B cell (primary cell): ENCODE measurements at regions not wholly inside any gene's neighbourhood (a gene's known extent, or its start where the extent isn't known, plus 50 kb on each side); places are given as distances from the start of the nearest gene placed in this dataset.

ENCODE experiments used
- ATAC-seq: fragments of 200-7000 bp; cut with Tn5 transposase; one replicate; pipeline ENCODE4 v1.10.0; 2021; ENCODE audit warnings: low read depth, mild to moderate bottlenecking, moderate number of reproducible peaks, moderate library complexity
- CTCF ChIA-PET: fragments of 350-600 bp; sonication (Branson Sonifier 250); formaldehyde crosslinking; loops from one replicate; lab custom pipeline; 2021; ENCODE audit warnings: antibody characterized with exemption, inconsistent platforms; lab: Charles Lee
- POLR2A ChIA-PET: fragments of 350-600 bp; sonication (Branson Sonifier 250); formaldehyde crosslinking; loops from one replicate; lab custom pipeline; 2021; ENCODE audit warnings: antibody characterized with exemption; lab: Charles Lee
- DNase-seq: peaks from one replicate; pipeline ENCODE4 v3.0.0; 2013
- H2AFZ ChIP-seq: 2 replicates; pipeline ENCODE4 v1.6.1; 2012; ENCODE audit warnings: mild to moderate bottlenecking, low read depth, low read length; ENCODE audit not compliant: insufficient read depth, poor library complexity, severe bottlenecking
- H3K27ac ChIP-seq, 2 donors: 1 replicate in 1 of 2; 2 replicates in 1 of 2; pipeline ENCODE4 v1.5.1; 2012 to 2013; ENCODE audit warnings: low read length in 2 of 2, mild to moderate bottlenecking in 2 of 2, moderate library complexity in 1 of 2
- H3K27me3 ChIP-seq, 4 experiments: fragments of 200-600 bp in 1 of 4; sonication (generic) in 1 of 4; replicated peaks in 1 of 4; 1 replicate in 2 of 4; 2 replicates in 2 of 4; pipeline versions ENCODE4 v1.6.1 to v1.7.0; 2013 to 2016; ENCODE audit warnings: low read length in 3 of 4, mild to moderate bottlenecking in 2 of 4, mixed read lengths in 1 of 4, moderate library complexity in 1 of 4; ENCODE audit not compliant: insufficient read depth in 4 of 4, control insufficient read depth in 3 of 4; ENCODE audit errors: control extremely low read depth in 1 of 4
- H3K36me3 ChIP-seq, 2 experiments: replicated peaks in 1 of 2; 1 replicate in 1 of 2; 2 replicates in 1 of 2; pipeline versions ENCODE4 v1.6.1 to v1.7.1; 2013; ENCODE audit warnings: low read length in 1 of 2; ENCODE audit not compliant: insufficient read depth in 2 of 2, control insufficient read depth in 1 of 2; ENCODE audit errors: control extremely low read depth in 1 of 2, extremely low read depth in 1 of 2
- H3K4me1 ChIP-seq, 2 donors: fragments of 200-600 bp in 1 of 2; sonication (generic) in 1 of 2; 1 replicate in 1 of 2; 2 replicates in 1 of 2; pipeline versions ENCODE4 v1.5.1 to v1.6.1; 2013 to 2017; ENCODE audit warnings: low read length in 2 of 2; ENCODE audit not compliant: control insufficient read depth in 2 of 2, insufficient read depth in 2 of 2
- H3K4me2 ChIP-seq: replicated peaks from 2 replicates; pipeline ENCODE3; 2012; ENCODE audit warnings: mild to moderate bottlenecking, low read depth, low read length; ENCODE audit not compliant: poor library complexity, severe bottlenecking
- H3K4me3 ChIP-seq, 5 experiments: fragments of 200-600 bp in 1 of 5; sonication (generic) in 1 of 5; 1 replicate in 3 of 5; 2 replicates in 2 of 5; pipeline versions ENCODE4 v1.5.1 to v1.7.0; 2011 to 2016; ENCODE audit warnings: low read length in 4 of 5, mild to moderate bottlenecking in 4 of 5, low read depth in 2 of 5, control low read depth in 1 of 5, moderate library complexity in 1 of 5; ENCODE audit not compliant: insufficient read depth in 1 of 5; ENCODE audit errors: control extremely low read depth in 1 of 5, extremely low read depth in 1 of 5
- H3K79me2 ChIP-seq: fragments of 200-600 bp; sonication (generic); one replicate; pipeline ENCODE4 v1.6.0; 2016; ENCODE audit warnings: low read length; ENCODE audit not compliant: control insufficient read depth, insufficient read depth
- H3K9ac ChIP-seq: fragments of 200-600 bp; sonication (generic); 2 replicates; pipeline ENCODE4 v1.6.1; 2017; ENCODE audit warnings: mild to moderate bottlenecking, low read length, moderate library complexity
- H3K9me3 ChIP-seq, 3 donors: one replicate each; pipeline versions ENCODE4 v1.6.1 to v1.7.1; 2013; ENCODE audit warnings: low read length in 2 of 3; ENCODE audit not compliant: control insufficient read depth in 2 of 3, insufficient read depth in 1 of 3; ENCODE audit errors: control extremely low read depth in 1 of 3
- H4K20me1 ChIP-seq: 2 replicates; pipeline ENCODE4 v1.6.0; 2012; ENCODE audit warnings: mild to moderate bottlenecking, low read length; ENCODE audit not compliant: insufficient read depth, control insufficient read depth, poor library complexity, severe bottlenecking
- H3K27ac Mint-ChIP-seq: one replicate; pipeline ENCODE4 v1.8.0; 2021; ENCODE audit warnings: mixed read lengths
- H3K27me3 Mint-ChIP-seq: one replicate; pipeline ENCODE4 v1.8.0; 2021; ENCODE audit warnings: mixed read lengths
- H3K4me1 Mint-ChIP-seq: one replicate; pipeline ENCODE4 v1.8.0; 2021; ENCODE audit warnings: mixed read lengths
- H3K4me3 Mint-ChIP-seq: one replicate; pipeline ENCODE4 v1.8.0; 2021; ENCODE audit warnings: mixed read lengths
- H3K9me3 Mint-ChIP-seq: one replicate; pipeline ENCODE4 v1.8.0; 2022; ENCODE audit warnings: mixed read lengths; ENCODE audit not compliant: insufficient read depth
- EZH2 ChIP-seq: IDR thresholded peaks from 2 replicates; pipeline ENCODE4 v1.6.1; 2012; ENCODE audit warnings: borderline replicate concordance, low read depth, mild to moderate bottlenecking, moderate library complexity, low read length; ENCODE audit not compliant: insufficient read depth, poor library complexity, severe bottlenecking
- WGBS: methylation state at CpG from one replicate; pipeline ENCODE4 v1.1.5; 2013; ENCODE audit warnings: missing lambda C conversion rate; ENCODE audit not compliant: insufficient coverage; 5-methylcytosine and 5-hydroxymethylcytosine counted together
- intact Hi-C: fragments of 100-400 bp; cut with micrococcal nuclease; formaldehyde crosslinking; loops from one replicate; pipeline ENCODE4 v1.10.0; 2022
- TF ChIP-seq, protein P1 (sequence below): fragments of 200-600 bp; IDR thresholded peaks from one replicate; pipeline ENCODE4 v1.8.0; 2022; ENCODE audit warnings: antibody characterized with exemption, mild to moderate bottlenecking

DNA sequence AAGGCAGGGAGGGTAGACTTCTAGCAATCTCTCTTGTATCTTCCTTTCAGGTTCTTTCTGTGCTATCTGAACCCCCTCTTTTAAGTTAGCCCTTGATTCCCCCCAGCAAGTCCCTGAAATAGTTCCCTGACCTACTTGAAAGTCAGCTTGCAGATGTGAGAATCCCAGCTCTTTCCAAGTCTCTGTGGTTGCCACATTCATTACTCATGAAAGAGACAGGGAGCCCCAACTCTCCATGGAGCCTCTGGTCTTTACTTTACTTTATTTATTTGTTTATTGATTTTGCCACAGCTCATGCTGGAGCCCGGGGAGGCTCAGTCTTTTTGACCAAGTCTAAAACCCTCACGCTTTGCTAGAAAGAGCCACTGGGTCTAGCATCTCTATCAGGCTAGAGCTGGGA, 193.6 kb upstream of the FAR2 start:
- H3K4me1 ChIP-seq, result no peaks in the 10 kb centered on the region
- H3K4me3 ChIP-seq, result no peak overlapping the region
- DNase-seq (no peak), ATAC-seq (no peak)
- H3K9ac ChIP-seq, result no peak overlapping the region
- H3K9me3 ChIP-seq, result no peaks in the 10 kb centered on the region
- WGBS, result no CpG with 5 or more reads among the region's 2 CpGs
- Mint-ChIP-seq H3K27ac (no peak overlapping the region), H3K27me3 (no peaks in the 10 kb centered on the region), H3K4me3 (no peak overlapping the region), H3K4me1 (no peaks in the 10 kb centered on the region), H3K9me3 (no peaks in the 10 kb centered on the region)
- H2AFZ ChIP-seq, result no peak overlapping the region
- no peak overlapping the region for H3K27ac ChIP-seq
- H3K36me3 ChIP-seq, result no peaks in the 10 kb centered on the region
- no peaks in the 10 kb centered on the region for H3K79me2 ChIP-seq
- no peak overlapping the region for H3K4me2 ChIP-seq
- CTCF ChIA-PET, result no interaction called here
- H4K20me1 ChIP-seq, result no peaks in the 10 kb centered on the region
- H3K27me3 ChIP-seq, result no peaks in the 10 kb centered on the region
- no peak for TF ChIP-seq EZH2
- TF ChIP-seq, protein P1, sequence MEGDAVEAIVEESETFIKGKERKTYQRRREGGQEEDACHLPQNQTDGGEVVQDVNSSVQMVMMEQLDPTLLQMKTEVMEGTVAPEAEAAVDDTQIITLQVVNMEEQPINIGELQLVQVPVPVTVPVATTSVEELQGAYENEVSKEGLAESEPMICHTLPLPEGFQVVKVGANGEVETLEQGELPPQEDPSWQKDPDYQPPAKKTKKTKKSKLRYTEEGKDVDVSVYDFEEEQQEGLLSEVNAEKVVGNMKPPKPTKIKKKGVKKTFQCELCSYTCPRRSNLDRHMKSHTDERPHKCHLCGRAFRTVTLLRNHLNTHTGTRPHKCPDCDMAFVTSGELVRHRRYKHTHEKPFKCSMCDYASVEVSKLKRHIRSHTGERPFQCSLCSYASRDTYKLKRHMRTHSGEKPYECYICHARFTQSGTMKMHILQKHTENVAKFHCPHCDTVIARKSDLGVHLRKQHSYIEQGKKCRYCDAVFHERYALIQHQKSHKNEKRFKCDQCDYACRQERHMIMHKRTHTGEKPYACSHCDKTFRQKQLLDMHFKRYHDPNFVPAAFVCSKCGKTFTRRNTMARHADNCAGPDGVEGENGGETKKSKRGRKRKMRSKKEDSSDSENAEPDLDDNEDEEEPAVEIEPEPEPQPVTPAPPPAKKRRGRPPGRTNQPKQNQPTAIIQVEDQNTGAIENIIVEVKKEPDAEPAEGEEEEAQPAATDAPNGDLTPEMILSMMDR, result no peak
- POLR2A ChIA-PET, result no interaction called here
- intact Hi-C loops, result no loop called here

- no peak overlapping the region for H3K4me3 Mint-ChIP-seq
- no peak overlapping the region for H3K27ac Mint-ChIP-seq
- CTCF ChIA-PET, result no interaction called here
These were observed 193.1 kb upstream of the FAR2 start for GRCh38 chr12:28955931-28956330.

More at GRCh38 chr12:28955931-28956330, 193.1 kb upstream of the FAR2 start:
- Mint-ChIP-seq H3K9me3 (no peaks in the 10 kb centered on the region), H3K27me3 (no peaks in the 10 kb centered on the region), H3K4me1 (no peaks in the 10 kb centered on the region)
- TF ChIP-seq, protein P1, result no peak
- TF ChIP-seq EZH2, result no peak
- Histone ChIP-seq H3K27ac (no peak overlapping the region), H3K9ac (no peak overlapping the region), H4K20me1 (no peaks in the 10 kb centered on the region), H3K9me3 (no peaks in the 10 kb centered on the region), H3K79me2 (no peaks in the 10 kb centered on the region), H3K27me3 (no peaks in the 10 kb centered on the region), H3K4me1 (no peaks in the 10 kb centered on the region), H3K4me2 (no peak overlapping the region), H2AFZ (no peak overlapping the region), H3K36me3 (no peaks in the 10 kb centered on the region), H3K4me3 (no peak overlapping the region)
- POLR2A ChIA-PET, result no interaction called here
- intact Hi-C loops, result no loop called here
- DNase-seq (no peak), ATAC-seq (no peak)
